ENCODE measurements at regions not wholly inside any gene's neighbourhood (a gene's known extent, or its start where the extent isn't known, plus 50 kb on each side); places are given as distances from the start of the nearest gene placed in this dataset.

DNA sequence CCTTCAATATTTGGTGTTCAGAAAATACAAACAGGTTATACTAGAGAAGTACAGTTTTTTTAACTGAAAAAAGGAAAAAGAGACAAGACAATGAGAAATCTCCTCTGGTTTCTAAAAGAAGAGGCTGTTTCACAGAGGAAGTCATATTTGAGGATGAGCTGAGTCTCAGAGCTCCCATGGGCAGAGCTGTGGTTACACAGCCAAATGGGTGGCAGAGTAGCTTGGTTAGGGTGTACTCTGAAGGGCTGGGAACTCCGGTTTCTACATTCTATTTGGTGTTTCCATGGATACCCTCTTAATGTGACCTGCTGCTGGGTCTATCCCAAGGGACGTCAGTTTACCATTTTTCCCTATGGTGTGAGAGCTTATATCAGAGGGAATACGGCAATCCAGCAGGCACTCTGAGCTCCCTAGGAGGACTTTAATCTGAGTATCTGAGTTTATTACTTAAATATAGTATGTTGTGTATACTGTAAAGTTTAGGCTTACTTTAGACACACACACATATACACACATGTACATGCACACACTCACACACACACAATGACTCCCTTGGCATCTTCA, 74.2 kb downstream of the CYRIA start (continued):
- TF ChIP-seq, protein P1, sequence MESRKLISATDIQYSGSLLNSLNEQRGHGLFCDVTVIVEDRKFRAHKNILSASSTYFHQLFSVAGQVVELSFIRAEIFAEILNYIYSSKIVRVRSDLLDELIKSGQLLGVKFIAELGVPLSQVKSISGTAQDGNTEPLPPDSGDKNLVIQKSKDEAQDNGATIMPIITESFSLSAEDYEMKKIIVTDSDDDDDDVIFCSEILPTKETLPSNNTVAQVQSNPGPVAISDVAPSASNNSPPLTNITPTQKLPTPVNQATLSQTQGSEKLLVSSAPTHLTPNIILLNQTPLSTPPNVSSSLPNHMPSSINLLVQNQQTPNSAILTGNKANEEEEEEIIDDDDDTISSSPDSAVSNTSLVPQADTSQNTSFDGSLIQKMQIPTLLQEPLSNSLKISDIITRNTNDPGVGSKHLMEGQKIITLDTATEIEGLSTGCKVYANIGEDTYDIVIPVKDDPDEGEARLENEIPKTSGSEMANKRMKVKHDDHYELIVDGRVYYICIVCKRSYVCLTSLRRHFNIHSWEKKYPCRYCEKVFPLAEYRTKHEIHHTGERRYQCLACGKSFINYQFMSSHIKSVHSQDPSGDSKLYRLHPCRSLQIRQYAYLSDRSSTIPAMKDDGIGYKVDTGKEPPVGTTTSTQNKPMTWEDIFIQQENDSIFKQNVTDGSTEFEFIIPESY (IDR thresholded peaks at IDR 0.05), result no peak
- TF ChIP-seq, protein P2, sequence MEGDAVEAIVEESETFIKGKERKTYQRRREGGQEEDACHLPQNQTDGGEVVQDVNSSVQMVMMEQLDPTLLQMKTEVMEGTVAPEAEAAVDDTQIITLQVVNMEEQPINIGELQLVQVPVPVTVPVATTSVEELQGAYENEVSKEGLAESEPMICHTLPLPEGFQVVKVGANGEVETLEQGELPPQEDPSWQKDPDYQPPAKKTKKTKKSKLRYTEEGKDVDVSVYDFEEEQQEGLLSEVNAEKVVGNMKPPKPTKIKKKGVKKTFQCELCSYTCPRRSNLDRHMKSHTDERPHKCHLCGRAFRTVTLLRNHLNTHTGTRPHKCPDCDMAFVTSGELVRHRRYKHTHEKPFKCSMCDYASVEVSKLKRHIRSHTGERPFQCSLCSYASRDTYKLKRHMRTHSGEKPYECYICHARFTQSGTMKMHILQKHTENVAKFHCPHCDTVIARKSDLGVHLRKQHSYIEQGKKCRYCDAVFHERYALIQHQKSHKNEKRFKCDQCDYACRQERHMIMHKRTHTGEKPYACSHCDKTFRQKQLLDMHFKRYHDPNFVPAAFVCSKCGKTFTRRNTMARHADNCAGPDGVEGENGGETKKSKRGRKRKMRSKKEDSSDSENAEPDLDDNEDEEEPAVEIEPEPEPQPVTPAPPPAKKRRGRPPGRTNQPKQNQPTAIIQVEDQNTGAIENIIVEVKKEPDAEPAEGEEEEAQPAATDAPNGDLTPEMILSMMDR (IDR thresholded peaks at IDR 0.05; ENCODE audit: low read depth, low read length, missing input control), result no peak

DNA sequence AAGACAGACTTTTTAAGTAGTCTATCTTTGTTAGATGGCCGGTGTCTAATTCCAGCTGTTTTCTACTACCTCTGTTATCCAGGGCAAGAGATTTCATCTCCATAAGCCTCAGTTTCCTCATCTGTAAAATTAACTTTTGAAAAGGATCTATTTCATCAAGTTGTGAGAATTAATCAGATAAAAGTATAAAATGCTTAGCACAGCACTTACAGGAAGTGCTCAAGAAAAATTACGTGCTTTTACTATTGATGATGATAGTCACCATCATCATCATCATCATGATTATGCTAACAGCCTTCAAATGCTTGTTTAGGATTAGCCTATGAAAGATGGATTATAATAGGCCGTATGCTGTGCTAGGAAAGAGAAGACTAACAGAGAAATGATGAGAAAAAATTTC, 76.2 kb downstream of the CYRIA start:
- Histone ChIP-seq H3K4me3 (ENCODE audit: low read depth in 1 of 3, low read length in 3 of 3) (no peak overlapping the region), H3K27ac (ENCODE audit: low read depth in 1 of 2, low read length in 2 of 2) (no peak overlapping the region), H3K9ac (ENCODE audit: low read depth in 1 of 2, low read length in 2 of 2) (no peak overlapping the region), H3K4me1 (ENCODE audit: control insufficient read depth in 4 of 4, insufficient read depth in 4 of 4, low read length in 3 of 4) (no peaks in the 10 kb centered on the region), H3K9me3 (ENCODE audit: control insufficient read depth in 4 of 4, low read length in 3 of 4) (no peaks in the 10 kb centered on the region), H3K27me3 (ENCODE audit: control insufficient read depth in 4 of 4, insufficient read depth in 4 of 4, low read length in 3 of 4) (no peaks in the 10 kb centered on the region), H3K36me3 (ENCODE audit: control insufficient read depth in 4 of 4, insufficient read depth in 3 of 4, low read depth in 1 of 4, low read length in 3 of 4) (no peaks in the 10 kb centered on the region)
- no peak for TF ChIP-seq RXRA (IDR thresholded peaks at IDR 0.05)
- TF ChIP-seq FOXA2 (IDR thresholded peaks at IDR 0.05), result no peak
- TF ChIP-seq, protein P1 (IDR thresholded peaks at IDR 0.05), result no peak
- TF ChIP-seq TAF1 (conservative IDR thresholded peaks at IDR 0.05), result no peak
- no peak for TF ChIP-seq SP1 (IDR thresholded peaks at IDR 0.05)
- TF ChIP-seq, protein P2 (IDR thresholded peaks at IDR 0.05; ENCODE audit: low read depth, low read length, missing input control), result no peak
- no peak for TF ChIP-seq YY1 (IDR thresholded peaks at IDR 0.05)
- TF ChIP-seq JUND (IDR thresholded peaks at IDR 0.05), result no peak
- TF ChIP-seq, protein P3, sequence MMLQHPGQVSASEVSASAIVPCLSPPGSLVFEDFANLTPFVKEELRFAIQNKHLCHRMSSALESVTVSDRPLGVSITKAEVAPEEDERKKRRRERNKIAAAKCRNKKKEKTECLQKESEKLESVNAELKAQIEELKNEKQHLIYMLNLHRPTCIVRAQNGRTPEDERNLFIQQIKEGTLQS (IDR thresholded peaks at IDR 0.05), result no peak
- no peak for TF ChIP-seq RAD21 (IDR thresholded peaks at IDR 0.05)
- no peak for TF ChIP-seq HNF4A (conservative IDR thresholded peaks at IDR 0.05)
- no peak for TF ChIP-seq FOXA1 (IDR thresholded peaks at IDR 0.05)
- TF ChIP-seq EGR1 (IDR thresholded peaks at IDR 0.05; ENCODE audit: low read depth in 2 of 2), result no peak
- TF ChIP-seq, protein P4, sequence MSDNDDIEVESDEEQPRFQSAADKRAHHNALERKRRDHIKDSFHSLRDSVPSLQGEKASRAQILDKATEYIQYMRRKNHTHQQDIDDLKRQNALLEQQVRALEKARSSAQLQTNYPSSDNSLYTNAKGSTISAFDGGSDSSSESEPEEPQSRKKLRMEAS (IDR thresholded peaks at IDR 0.05), result no peak
- TF ChIP-seq, protein P5, sequence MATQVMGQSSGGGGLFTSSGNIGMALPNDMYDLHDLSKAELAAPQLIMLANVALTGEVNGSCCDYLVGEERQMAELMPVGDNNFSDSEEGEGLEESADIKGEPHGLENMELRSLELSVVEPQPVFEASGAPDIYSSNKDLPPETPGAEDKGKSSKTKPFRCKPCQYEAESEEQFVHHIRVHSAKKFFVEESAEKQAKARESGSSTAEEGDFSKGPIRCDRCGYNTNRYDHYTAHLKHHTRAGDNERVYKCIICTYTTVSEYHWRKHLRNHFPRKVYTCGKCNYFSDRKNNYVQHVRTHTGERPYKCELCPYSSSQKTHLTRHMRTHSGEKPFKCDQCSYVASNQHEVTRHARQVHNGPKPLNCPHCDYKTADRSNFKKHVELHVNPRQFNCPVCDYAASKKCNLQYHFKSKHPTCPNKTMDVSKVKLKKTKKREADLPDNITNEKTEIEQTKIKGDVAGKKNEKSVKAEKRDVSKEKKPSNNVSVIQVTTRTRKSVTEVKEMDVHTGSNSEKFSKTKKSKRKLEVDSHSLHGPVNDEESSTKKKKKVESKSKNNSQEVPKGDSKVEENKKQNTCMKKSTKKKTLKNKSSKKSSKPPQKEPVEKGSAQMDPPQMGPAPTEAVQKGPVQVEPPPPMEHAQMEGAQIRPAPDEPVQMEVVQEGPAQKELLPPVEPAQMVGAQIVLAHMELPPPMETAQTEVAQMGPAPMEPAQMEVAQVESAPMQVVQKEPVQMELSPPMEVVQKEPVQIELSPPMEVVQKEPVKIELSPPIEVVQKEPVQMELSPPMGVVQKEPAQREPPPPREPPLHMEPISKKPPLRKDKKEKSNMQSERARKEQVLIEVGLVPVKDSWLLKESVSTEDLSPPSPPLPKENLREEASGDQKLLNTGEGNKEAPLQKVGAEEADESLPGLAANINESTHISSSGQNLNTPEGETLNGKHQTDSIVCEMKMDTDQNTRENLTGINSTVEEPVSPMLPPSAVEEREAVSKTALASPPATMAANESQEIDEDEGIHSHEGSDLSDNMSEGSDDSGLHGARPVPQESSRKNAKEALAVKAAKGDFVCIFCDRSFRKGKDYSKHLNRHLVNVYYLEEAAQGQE (IDR thresholded peaks at IDR 0.05), result no peak
- no peak for TF ChIP-seq GABPA (IDR thresholded peaks at IDR 0.05 in 1 of 2, conservative IDR thresholded peaks at IDR 0.05 in 1 of 2)
- no peak for TF ChIP-seq NR2F2 (IDR thresholded peaks at IDR 0.05)
- WGBS, result 80% methylated on average over 3 of the region's 3 CpGs
- no peak for DNase-seq (ENCODE audit: low spot score)
